B cell (primary cell): ENCODE measurements at regions not wholly inside any gene's neighbourhood (a gene's known extent, or its start where the extent isn't known, plus 50 kb on each side); places are given as distances from the start of the nearest gene placed in this dataset.

ENCODE experiments used
- ATAC-seq: fragments of 200-7000 bp; cut with Tn5 transposase; one replicate; pipeline ENCODE4 v1.10.0; 2021; ENCODE audit warnings: low read depth, mild to moderate bottlenecking, moderate number of reproducible peaks, moderate library complexity
- CTCF ChIA-PET: fragments of 350-600 bp; sonication (Branson Sonifier 250); formaldehyde crosslinking; loops from one replicate; lab custom pipeline; 2021; ENCODE audit warnings: antibody characterized with exemption, inconsistent platforms; lab: Charles Lee
- POLR2A ChIA-PET: fragments of 350-600 bp; sonication (Branson Sonifier 250); formaldehyde crosslinking; loops from one replicate; lab custom pipeline; 2021; ENCODE audit warnings: antibody characterized with exemption; lab: Charles Lee
- DNase-seq: peaks from one replicate; pipeline ENCODE4 v3.0.0; 2013
- H2AFZ ChIP-seq: 2 replicates; pipeline ENCODE4 v1.6.1; 2012; ENCODE audit warnings: mild to moderate bottlenecking, low read depth, low read length; ENCODE audit not compliant: insufficient read depth, poor library complexity, severe bottlenecking
- H3K27ac ChIP-seq, 2 donors: 1 replicate in 1 of 2; 2 replicates in 1 of 2; pipeline ENCODE4 v1.5.1; 2012 to 2013; ENCODE audit warnings: low read length in 2 of 2, mild to moderate bottlenecking in 2 of 2, moderate library complexity in 1 of 2
- H3K27me3 ChIP-seq, 4 experiments: fragments of 200-600 bp in 1 of 4; sonication (generic) in 1 of 4; replicated peaks in 1 of 4; 1 replicate in 2 of 4; 2 replicates in 2 of 4; pipeline versions ENCODE4 v1.6.1 to v1.7.0; 2013 to 2016; ENCODE audit warnings: low read length in 3 of 4, mild to moderate bottlenecking in 2 of 4, mixed read lengths in 1 of 4, moderate library complexity in 1 of 4; ENCODE audit not compliant: insufficient read depth in 4 of 4, control insufficient read depth in 3 of 4; ENCODE audit errors: control extremely low read depth in 1 of 4
- H3K36me3 ChIP-seq, 2 experiments: replicated peaks in 1 of 2; 1 replicate in 1 of 2; 2 replicates in 1 of 2; pipeline versions ENCODE4 v1.6.1 to v1.7.1; 2013; ENCODE audit warnings: low read length in 1 of 2; ENCODE audit not compliant: insufficient read depth in 2 of 2, control insufficient read depth in 1 of 2; ENCODE audit errors: control extremely low read depth in 1 of 2, extremely low read depth in 1 of 2
- H3K4me1 ChIP-seq, 2 donors: fragments of 200-600 bp in 1 of 2; sonication (generic) in 1 of 2; 1 replicate in 1 of 2; 2 replicates in 1 of 2; pipeline versions ENCODE4 v1.5.1 to v1.6.1; 2013 to 2017; ENCODE audit warnings: low read length in 2 of 2; ENCODE audit not compliant: control insufficient read depth in 2 of 2, insufficient read depth in 2 of 2
- H3K4me2 ChIP-seq: replicated peaks from 2 replicates; pipeline ENCODE3; 2012; ENCODE audit warnings: mild to moderate bottlenecking, low read depth, low read length; ENCODE audit not compliant: poor library complexity, severe bottlenecking
- H3K4me3 ChIP-seq, 5 experiments: fragments of 200-600 bp in 1 of 5; sonication (generic) in 1 of 5; 1 replicate in 3 of 5; 2 replicates in 2 of 5; pipeline versions ENCODE4 v1.5.1 to v1.7.0; 2011 to 2016; ENCODE audit warnings: low read length in 4 of 5, mild to moderate bottlenecking in 4 of 5, low read depth in 2 of 5, control low read depth in 1 of 5, moderate library complexity in 1 of 5; ENCODE audit not compliant: insufficient read depth in 1 of 5; ENCODE audit errors: control extremely low read depth in 1 of 5, extremely low read depth in 1 of 5
- H3K79me2 ChIP-seq: fragments of 200-600 bp; sonication (generic); one replicate; pipeline ENCODE4 v1.6.0; 2016; ENCODE audit warnings: low read length; ENCODE audit not compliant: control insufficient read depth, insufficient read depth
- H3K9ac ChIP-seq: fragments of 200-600 bp; sonication (generic); 2 replicates; pipeline ENCODE4 v1.6.1; 2017; ENCODE audit warnings: mild to moderate bottlenecking, low read length, moderate library complexity
- H3K9me3 ChIP-seq, 3 donors: one replicate each; pipeline versions ENCODE4 v1.6.1 to v1.7.1; 2013; ENCODE audit warnings: low read length in 2 of 3; ENCODE audit not compliant: control insufficient read depth in 2 of 3, insufficient read depth in 1 of 3; ENCODE audit errors: control extremely low read depth in 1 of 3
- H4K20me1 ChIP-seq: 2 replicates; pipeline ENCODE4 v1.6.0; 2012; ENCODE audit warnings: mild to moderate bottlenecking, low read length; ENCODE audit not compliant: insufficient read depth, control insufficient read depth, poor library complexity, severe bottlenecking
- H3K27ac Mint-ChIP-seq: one replicate; pipeline ENCODE4 v1.8.0; 2021; ENCODE audit warnings: mixed read lengths
- H3K27me3 Mint-ChIP-seq: one replicate; pipeline ENCODE4 v1.8.0; 2021; ENCODE audit warnings: mixed read lengths
- H3K4me1 Mint-ChIP-seq: one replicate; pipeline ENCODE4 v1.8.0; 2021; ENCODE audit warnings: mixed read lengths
- H3K4me3 Mint-ChIP-seq: one replicate; pipeline ENCODE4 v1.8.0; 2021; ENCODE audit warnings: mixed read lengths
- H3K9me3 Mint-ChIP-seq: one replicate; pipeline ENCODE4 v1.8.0; 2022; ENCODE audit warnings: mixed read lengths; ENCODE audit not compliant: insufficient read depth
- EZH2 ChIP-seq: IDR thresholded peaks from 2 replicates; pipeline ENCODE4 v1.6.1; 2012; ENCODE audit warnings: borderline replicate concordance, low read depth, mild to moderate bottlenecking, moderate library complexity, low read length; ENCODE audit not compliant: insufficient read depth, poor library complexity, severe bottlenecking
- WGBS: methylation state at CpG from one replicate; pipeline ENCODE4 v1.1.5; 2013; ENCODE audit warnings: missing lambda C conversion rate; ENCODE audit not compliant: insufficient coverage; 5-methylcytosine and 5-hydroxymethylcytosine counted together
- intact Hi-C: fragments of 100-400 bp; cut with micrococcal nuclease; formaldehyde crosslinking; loops from one replicate; pipeline ENCODE4 v1.10.0; 2022
- TF ChIP-seq, protein P1 (sequence below): fragments of 200-600 bp; IDR thresholded peaks from one replicate; pipeline ENCODE4 v1.8.0; 2022; ENCODE audit warnings: antibody characterized with exemption, mild to moderate bottlenecking

DNA sequence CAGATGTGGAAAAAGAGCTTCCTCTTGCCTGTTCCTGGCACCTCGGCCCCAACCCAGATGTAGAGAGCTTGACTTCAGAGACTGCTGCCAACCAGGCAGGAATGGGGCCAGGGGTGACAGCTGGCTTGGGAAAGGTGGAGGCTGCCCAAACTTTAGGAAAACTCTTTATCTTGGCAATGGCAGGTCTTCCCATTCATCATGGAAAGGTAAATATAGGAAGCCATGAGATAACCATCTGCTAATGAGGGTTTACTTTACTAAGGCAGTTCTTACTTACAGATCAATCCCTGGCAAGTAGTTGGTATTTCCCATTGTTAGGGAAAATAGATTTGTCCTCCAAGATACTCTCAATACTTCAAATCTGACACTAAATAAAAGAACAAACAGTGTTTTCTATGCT is 143.1 kb upstream of the NUDT4 start:
- H3K4me3 ChIP-seq = no peak overlapping the region
- intact Hi-C loops = no loop called here
- Mint-ChIP-seq H3K9me3 (peaks cover 2% of the 10 kb centered on the region), H3K27me3 (no peaks in the 10 kb centered on the region), H3K27ac (no peak overlapping the region), H3K4me1 (no peaks in the 10 kb centered on the region), H3K4me3 (no peak overlapping the region)
- H3K4me2 ChIP-seq = no peak overlapping the region
- H3K27me3 ChIP-seq = no peaks in the 10 kb centered on the region
- H3K36me3 ChIP-seq = no peaks in the 10 kb centered on the region
- ChIA-PET POLR2A (no interaction called here), CTCF (no interaction called here)
- ATAC-seq (no peak), DNase-seq (no peak)
- WGBS = 69% methylated on average over 1 of the region's 1 CpG
- H4K20me1 ChIP-seq = no peaks in the 10 kb centered on the region
- H3K9ac ChIP-seq = no peak overlapping the region
- no peaks in the 10 kb centered on the region for H3K79me2 ChIP-seq
- no peak overlapping the region for H2AFZ ChIP-seq
- no peak for TF ChIP-seq EZH2
- TF ChIP-seq, protein P1, sequence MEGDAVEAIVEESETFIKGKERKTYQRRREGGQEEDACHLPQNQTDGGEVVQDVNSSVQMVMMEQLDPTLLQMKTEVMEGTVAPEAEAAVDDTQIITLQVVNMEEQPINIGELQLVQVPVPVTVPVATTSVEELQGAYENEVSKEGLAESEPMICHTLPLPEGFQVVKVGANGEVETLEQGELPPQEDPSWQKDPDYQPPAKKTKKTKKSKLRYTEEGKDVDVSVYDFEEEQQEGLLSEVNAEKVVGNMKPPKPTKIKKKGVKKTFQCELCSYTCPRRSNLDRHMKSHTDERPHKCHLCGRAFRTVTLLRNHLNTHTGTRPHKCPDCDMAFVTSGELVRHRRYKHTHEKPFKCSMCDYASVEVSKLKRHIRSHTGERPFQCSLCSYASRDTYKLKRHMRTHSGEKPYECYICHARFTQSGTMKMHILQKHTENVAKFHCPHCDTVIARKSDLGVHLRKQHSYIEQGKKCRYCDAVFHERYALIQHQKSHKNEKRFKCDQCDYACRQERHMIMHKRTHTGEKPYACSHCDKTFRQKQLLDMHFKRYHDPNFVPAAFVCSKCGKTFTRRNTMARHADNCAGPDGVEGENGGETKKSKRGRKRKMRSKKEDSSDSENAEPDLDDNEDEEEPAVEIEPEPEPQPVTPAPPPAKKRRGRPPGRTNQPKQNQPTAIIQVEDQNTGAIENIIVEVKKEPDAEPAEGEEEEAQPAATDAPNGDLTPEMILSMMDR = no peak
- H3K4me1 ChIP-seq = no peaks in the 10 kb centered on the region
- no peak overlapping the region for H3K27ac ChIP-seq
- peaks cover 0 to 14% (median 5%) of the 10 kb centered on the region in 3 donors for H3K9me3 ChIP-seq

DNA sequence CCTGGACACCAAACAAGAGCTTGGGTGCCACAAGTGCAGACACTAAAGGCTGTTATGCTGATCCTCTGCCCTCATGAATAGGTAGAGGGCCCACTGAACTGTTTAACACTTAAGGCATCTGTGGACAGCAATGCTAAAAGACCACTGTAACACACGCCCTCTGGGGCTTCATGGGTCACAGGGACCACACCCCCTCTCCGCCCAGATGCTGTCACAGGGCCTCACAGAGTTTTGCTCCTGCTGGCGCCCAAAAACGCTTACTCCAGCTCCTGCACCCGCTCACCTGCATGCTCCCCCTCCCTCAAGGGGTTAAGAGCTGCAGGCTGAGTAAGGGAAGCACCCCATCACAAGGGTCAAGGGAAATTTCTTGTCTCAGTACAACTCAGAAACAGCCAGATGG is 141.8 kb upstream of the NUDT4 start:
- Histone ChIP-seq H3K36me3 (no peaks in the 10 kb centered on the region), H3K4me2 (no peak overlapping the region), H3K9me3 (peaks cover 0 to 17% (median 9%) of the 10 kb centered on the region in 3 donors), H3K4me1 (no peaks in the 10 kb centered on the region), H3K4me3 (no peak overlapping the region), H3K9ac (no peak overlapping the region), H4K20me1 (no peaks in the 10 kb centered on the region), H2AFZ (no peak overlapping the region), H3K27me3 (no peaks in the 10 kb centered on the region), H3K79me2 (no peaks in the 10 kb centered on the region), H3K27ac (no peak overlapping the region)
- DNase-seq (no peak), ATAC-seq (no peak)
- ChIA-PET POLR2A (no interaction called here), CTCF (no interaction called here)
- Mint-ChIP-seq H3K4me1 (no peaks in the 10 kb centered on the region), H3K9me3 (peaks cover 4% of the 10 kb centered on the region), H3K27me3 (no peaks in the 10 kb centered on the region), H3K4me3 (no peak overlapping the region), H3K27ac (no peak overlapping the region)
- TF ChIP-seq EZH2 = no peak
- TF ChIP-seq, protein P1 = no peak
- WGBS = 98% methylated on average over 5 of the region's 5 CpGs
- intact Hi-C loops = no loop called here
